NCI-H187 (cell line): ENCODE measurements at regions not wholly inside any gene's neighbourhood (a gene's known extent, or its start where the extent isn't known, plus 50 kb on each side); places are given as distances from the start of the nearest gene placed in this dataset.

Source experiments
- DNase-seq, 2 experiments: peaks; one replicate each; lab custom pipeline; 2025; lab: John Stamatoyannopoulos, UW

DNA sequence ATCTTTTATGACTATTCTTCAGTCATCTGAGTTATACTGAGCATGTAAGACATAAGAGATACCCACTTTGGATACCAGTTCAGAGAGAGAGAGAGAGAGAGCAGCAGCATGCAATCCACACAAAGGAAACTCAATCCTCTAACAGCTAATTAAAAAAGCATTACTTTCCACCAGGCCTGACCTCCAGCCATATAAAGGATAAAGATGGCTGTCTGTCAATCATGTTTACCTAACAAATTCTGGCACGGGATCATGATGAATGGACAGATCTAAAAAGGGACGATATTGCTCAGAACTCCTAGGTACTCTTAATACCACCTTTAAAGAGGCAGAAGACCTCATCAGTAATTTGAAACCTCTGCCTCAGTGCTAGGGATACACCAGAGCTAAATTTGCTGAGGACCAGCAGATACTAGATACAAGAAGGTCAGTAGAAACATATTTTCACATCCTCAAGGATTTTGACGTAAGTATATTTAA lies 159.2 kb downstream of the RPS12 start:
- DNase-seq = no peak

DNA sequence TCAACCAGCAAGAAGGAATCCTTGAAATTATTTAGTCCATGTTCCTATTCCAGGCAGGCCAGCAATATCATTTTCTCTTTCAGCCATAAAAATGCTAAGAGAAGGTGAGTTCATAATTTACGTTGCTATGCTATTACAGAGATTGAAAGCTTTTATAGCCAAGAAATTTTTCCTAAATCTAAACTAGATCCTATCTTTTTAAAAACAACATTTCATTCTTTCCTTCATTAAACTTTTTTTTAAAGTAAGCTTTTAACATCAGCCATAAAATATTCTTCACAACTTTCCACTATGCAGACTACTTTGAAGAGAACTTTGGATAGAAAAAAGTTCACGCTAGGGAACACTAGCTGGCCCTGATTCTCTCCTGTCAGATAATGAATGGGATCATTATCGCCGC lies 159.8 kb downstream of the RPS12 start:
- no peak for DNase-seq

DNA sequence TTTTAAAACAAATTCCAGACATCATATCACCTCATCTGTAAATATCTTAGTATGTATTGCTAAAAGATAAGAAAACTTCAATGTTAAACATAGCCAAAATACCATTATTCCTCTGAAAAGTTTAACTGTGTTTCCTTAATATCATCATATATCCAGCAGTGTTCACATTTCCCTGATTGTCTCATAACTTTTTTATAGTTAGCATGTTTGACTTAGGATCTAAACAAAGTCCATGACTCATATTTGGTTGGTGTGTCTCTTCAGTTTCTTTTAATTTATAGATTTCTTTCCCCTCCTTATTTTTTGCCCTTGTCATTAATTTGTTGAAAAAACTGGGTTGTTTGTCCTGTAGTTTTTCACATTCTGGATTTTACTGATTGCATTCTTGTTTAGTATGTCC lies 163.0 kb downstream of the RPS12 start:
- DNase-seq = no peak

DNA sequence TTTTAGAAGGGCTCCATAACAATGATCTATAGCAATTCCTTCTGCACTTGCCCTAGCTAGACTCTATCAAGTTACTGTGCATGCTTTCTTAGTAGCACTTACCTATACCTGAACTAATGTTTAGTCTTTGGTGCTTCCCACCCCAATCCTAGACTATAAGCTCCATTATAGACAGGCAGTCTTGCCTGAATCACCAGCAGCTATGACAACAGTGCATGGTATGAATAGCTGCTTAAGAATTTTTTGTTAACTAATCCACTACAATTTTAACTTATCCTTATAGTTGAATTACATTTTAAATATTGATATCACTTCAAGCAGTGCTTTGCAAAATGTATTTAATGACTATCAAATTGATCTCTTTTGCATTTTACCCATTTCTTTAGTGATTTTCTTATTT lies 164.3 kb downstream of the RPS12 start:
- DNase-seq = no peak

DNA sequence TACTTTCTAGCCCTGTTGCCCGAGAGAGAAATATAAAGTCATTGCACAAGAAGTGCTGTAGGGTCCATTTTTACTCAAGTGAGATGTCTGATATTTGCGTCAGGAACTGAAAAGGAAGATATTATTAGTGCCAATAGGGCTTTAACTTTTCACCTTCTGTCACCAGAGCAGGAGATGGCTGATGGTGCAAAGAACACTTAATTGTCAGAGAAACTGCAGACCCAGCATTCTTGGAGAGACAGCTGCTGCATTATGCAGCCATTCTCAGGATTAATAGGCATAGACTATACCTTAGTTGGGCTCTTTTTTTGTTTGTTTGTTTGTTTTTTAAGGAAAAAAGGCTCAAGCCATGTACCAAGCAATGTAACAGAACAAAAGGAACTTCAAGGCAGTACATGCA lies 179.4 kb downstream of the RPS12 start:
- DNase-seq = no peak

DNA sequence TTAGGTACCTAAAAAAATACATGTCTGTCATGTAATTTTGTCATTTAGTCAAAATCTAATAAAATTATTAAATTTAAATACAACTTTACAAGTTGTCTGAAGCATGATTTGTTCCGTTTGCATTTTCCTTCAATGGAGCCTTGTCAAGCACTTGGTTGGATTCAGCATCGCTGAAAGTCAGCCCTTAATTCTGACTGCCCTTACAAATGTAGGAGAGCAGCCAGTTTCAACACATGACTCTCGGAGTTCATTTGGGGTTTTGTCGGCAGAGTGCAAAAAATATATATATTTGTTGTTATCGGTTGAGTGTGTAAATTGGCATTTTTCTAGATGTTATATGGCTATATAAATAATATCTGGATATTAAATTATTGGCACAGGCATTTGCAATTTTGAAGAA lies 180.6 kb downstream of the RPS12 start:
- DNase-seq = no peak

DNA sequence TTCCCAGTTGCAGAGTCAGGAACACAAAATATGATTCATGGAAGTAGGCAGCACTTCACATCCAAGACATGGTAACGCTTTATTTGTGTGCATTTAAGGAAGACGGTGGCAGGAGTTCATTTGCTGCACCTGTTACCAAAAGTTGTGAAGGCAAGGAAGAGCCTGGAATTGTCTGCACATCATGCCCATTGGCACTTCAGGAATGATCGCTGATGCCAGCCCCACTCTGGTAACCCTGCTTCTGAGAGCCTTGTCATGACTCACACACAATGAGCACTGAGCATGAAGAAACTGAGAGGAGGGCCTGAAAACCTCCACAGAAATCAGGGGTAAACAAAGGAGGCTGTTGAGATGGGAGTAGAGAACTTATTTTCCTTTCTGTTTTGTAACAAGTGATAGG lies 181.1 kb downstream of the RPS12 start:
- DNase-seq = no peak

DNA sequence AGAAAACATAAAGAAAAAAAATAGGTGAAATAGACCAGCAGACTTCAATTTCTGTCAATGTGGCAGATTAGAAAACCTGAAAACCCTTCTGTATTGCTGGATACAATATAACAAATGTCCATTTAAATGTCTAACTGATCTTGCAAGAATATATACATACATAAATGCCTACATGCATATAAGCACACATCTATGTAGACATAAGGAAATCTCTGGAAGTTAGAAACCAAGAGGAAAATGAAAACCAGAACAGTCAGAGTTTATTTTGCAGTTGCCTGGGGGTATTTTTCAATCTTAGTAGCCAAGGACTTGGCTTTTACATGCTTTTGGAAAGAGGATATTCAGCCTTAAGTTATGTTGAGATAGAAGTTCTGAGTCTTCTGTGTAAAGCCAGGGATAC lies 184.0 kb downstream of the RPS12 start:
- DNase-seq = no peak

DNA sequence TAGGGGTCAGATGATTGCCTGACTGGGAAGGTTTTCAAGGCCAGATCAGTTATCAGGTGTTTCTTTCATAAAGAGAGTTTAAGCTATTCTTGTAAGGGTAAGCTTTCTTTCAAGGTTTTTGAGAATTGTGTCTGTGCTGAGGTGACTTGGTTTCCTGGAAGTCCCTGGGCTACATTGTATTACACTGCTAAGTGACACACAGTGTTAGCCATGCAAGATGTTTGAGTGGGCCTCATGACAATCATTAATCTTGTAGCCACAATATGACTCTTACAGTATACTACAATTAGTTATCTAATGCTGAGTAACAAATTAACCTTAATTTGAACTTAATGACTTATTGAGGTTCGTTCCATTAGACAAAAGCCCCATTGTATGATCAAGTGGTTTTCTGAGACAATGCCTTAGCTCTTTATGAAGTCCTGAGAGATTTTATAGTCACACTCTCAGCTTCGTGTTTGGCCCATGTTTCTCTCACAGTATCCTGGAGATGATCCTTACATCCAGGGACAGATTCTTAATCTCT lies 186.7 kb downstream of the RPS12 start:
- no peak for DNase-seq

DNA sequence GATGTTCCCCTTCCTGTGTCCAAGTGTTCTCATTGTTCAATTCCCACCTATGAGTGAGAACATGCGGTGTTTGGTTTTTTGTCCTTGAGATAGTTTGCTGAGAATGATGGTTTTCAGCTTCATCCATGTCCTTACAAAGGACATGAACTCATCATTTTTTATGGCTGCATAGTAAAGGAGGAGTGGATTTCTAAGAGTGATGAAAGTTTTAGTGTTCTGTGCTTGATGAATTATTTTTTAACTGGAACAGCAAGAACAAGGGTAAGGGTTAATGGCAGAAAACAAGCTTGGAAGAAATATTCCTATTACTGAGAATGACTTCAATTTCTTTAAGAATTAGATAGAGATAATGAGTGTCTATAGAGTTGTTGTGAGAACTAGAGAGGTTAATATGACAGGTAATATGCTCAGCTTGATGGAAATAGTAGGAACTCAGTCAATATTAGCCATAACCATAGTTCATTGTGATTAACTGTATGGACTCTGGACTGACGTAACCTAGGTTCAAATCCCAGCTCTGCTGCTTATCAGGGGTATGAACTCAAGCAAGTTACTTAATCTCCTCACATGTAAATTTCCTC lies 190.0 kb downstream of the RPS12 start:
- DNase-seq = no peak

DNA sequence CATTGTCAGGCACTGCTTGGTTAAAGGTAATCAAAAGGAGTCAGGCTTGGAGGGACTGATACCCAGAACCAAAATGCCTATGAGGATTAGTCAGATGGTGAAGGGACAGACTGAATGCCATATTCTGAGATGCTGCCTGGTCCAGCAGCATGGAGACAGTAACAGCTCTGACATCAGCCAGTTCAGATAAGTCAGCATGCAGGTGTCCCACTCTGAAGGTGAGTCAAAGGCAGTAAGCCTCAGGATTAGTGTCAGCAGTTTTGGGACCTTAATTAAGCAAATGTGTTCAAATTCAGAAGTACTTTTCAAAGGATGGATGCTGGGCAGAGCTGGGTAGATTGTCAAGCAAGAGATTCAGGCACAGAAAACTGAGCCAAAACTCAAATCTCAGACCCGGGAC lies 198.4 kb downstream of the RPS12 start:
- no peak for DNase-seq

DNA sequence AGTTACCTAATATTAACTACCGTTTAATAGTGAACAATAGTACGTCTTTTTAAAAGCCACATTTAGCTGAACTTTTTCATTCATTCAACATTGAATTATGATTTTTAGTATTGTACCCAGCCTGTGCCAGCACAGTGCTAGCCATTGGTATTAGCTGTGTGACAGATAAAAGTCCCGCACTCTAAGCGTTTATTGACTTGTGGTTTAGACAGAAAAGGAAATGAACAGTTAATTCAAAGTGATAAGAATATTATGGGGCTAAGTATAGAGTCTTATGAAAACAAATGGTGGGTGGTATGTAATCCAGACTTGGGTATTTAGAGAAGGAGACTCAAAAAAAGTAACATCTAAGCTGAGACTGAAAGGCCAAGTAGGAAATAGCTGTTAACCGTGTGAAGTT lies 202.3 kb downstream of the RPS12 start:
- DNase-seq = no peak

DNA sequence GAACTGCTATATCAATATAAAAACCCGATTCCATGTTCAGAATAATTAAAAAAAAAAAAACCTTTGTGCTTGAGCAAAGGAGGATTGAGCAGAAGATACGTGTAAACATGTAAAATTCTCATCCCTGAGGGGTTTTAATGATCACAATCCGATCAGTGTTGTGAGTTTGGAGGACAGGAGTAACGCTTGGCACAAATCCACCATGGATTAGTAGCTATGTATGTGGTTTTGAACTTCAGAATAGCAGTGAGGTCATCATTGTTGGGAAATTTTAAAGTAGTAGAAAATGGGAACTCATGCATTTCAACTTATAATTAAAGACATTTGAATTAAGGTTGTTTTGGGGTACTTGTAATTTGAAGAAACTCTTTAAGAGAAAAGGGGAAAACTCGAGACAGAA lies 203.2 kb downstream of the RPS12 start:
- no peak for DNase-seq

DNA sequence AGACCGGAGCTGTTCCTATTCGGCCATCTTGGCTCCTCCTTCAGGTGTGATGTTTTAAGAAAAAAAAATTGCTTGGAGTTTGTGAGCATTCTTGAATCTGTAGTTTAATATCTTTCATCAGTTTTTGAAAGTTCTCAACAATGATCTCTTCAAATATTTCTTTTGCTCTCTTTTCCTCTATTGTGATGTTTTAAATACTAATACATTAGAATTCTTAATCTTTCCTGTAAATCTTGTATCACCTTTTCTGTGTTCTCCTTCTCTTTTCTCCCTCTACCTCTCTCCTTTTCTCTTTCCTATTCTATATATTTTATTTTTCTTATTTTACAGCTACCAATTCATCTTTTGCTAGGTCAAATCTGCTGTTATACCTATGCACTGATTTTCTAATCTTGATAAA lies 212.3 kb downstream of the RPS12 start:
- DNase-seq = no peak

DNA sequence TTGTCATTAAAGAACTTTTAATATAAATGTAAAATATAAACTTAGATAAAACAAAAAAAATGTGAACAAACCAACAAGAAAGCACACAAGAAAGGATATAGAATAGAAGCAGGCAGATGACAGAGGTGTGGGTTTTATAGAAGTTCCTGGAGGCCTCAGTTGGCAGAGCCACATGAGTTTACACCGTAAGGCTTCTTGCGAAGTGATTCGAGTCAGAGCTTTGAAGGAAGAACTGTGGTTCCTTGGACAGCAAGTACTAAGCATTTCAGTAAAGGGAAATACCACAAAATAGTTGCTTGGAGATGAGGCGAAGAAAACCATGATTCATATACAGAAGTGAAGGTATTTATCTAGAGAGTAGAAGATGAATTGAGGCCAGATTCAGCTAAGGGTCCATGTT lies 207.9 kb upstream of the EYA4 start:
- no peak for DNase-seq

DNA sequence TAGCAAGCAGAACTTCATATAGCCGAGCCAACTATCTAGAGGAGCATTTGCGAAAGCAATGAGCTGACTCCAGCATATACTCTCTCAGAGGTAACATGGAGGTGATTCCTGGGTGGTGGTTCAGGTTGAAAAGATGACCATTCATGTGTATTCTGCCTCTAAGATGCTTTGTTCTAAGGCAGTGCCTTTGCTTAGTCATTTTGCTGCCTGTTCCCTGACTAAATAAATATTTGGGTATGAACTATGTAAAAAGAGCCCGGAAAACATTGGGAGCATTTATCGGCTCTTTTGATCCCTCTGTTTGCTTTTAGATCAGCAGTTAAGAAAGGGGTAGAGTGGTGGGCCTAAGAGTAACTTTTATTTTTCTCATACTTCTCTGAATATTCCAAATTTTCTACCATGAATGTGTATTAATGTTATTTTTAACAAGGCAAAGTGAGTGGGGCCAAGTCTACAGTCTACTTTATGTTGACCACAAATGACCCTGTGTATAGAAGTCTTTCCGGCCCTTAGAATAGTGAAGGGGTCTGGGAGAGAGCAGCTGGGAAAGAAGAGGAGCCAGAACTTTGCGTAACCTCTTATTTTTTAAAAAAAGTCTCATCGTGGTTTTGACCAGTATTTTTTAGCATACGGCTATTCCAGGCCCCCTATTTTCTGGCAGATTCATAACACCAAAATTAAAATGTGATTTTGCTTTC lies 206.5 kb upstream of the EYA4 start:
- no peak for DNase-seq

DNA sequence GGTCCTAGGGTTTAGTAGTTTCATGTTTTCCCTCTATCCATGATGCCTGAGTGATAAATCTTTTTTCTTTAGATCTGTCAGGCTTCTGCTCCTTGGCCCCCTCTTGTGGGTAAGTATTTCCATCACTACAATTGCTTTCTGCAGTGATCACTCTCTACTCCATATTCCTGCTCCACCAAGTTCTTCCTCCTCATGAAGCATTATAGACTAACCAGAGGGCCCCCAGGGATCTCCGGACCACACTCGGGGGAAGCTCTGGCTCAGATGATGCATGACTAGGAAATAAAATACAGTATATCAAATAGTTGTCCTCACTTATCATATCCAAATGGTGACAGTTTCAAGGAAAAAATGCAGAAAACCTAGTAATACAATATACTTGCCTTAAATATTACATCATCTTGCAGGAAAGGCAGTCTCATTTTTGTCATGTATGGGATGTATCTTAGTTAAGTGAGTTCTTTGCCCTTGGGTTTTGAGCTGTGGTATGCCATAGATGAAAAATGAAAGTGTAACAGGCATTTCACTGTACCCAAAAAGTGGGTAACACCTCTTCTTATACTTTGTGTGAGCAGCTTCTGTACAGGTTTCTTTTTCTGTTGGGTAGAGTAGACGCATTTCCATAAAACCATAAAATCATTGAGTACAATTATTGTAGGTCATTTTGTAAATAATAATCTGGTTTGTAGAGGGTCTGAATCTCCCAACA lies 200.9 kb upstream of the EYA4 start:
- DNase-seq = no peak

DNA sequence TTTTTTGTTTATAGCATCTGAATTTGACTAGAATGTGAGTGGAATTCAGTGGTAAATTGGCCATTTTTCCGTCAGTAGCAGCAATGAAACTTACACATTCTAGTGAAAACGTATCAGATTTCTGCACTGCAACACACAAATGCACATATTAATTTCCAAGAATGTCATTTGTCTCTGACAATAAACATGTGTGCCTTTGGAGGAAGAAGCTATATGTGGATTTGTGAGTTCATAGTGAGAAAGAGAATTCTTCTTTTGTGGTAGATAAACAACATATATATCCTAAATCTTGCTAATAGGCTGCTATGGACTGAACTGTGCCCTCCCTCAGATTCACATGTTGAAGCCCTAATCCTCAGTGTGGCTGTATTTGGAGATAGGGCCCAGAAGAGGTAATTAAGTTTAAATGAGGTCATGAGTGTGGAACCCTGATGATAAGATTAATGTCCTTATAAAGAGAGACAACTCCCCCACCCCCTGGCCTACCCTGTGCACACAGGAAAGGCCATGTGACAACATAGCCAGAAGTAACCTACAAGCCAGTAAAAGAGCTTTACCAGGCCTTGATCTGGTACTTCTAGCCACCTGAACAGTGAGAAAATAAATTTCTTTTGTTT lies 200.2 kb upstream of the EYA4 start:
- DNase-seq = no peak

DNA sequence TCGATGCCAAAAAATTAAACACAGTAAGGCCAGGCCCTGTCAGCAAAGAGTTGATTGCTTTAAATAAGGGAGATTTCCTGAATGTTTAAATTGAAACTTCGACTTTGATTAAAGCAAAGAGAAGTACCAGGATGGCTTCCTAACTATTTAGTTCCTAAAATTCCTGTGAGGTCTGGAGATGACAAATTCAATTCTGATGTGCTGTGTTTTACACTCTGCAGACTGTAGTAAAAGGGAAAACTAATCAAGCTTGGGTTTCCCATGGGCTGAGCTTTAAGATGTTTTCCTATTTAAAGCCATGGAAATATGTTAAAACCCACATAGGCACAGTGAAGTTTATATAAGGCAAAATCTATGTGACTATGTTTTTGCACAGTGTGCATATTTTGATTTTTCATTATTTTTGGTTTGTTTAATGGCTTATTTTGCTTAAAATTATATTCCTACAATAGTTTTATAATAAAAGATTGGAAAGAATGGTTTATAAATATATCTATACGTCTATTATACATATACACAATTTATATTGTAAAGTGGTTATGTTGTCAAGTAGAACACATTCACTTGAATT lies 198.5 kb upstream of the EYA4 start:
- DNase-seq = no peak

DNA sequence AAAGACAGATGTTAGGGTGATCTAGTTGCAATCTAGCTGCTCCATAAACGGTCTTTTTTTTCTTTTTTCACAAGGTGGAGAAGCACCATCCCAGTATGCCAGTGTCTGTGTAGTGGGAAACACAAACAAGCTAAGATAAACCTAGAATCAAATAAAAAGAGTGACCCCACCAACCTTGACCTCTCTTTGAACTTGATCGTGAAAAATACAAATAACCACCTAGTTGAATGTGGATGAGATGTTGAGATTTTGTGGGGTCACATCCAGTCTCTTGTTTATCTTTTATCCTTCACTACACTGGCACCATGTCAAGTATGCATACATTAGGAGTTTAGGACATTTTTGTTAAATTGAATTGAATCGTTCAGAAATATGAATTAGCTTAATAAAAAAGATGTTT lies 194.6 kb upstream of the EYA4 start:
- no peak for DNase-seq

DNA sequence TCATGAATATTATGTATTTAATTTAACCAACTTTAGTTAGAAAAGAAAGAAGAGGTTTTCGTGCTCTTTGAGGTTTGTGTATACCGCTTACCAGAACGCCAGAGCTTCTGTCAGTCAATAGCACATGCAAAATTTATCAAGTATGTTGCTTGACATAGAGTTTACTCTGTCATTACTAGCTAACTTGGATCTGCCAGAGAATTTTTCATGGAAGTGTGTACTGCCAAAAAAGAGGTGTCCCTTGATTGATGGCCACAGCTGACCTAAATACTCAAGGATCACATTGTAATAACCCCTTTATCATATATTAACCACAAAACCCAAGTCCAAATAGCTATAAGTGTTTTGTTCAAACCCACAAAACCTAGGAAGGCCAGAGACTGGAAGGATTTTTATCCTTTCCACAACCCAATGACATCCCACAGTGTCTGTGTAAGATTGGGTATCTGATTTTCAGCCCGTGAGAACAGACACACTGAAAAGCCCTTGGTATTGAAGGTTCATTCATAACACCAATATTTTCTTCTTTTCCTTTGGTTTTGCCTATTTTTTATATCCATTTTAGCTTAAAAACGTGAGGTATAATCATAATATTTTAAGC lies 194.0 kb upstream of the EYA4 start:
- DNase-seq = no peak

DNA sequence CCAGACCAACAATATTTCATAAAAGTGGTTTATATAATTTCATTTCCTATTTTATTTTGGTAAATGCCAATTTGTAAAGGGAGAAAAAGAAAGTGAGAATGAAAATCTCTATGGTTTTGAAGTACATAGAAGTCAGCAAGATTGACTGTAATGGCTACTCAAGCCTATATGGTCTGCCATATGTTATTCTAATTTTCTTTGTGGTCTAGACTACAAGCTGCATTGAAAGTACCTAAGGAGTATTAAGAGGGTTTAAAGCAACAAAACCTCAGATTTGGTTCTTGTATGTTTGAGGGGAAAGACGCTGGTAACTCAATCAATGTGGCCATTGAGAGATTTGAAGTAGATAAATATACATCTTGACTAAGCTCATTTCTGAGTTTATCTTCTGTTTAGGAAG lies 193.5 kb upstream of the EYA4 start:
- no peak for DNase-seq
